ENCODE measurements at regions not wholly inside any gene's neighbourhood (a gene's known extent, or its start where the extent isn't known, plus 50 kb on each side); places are given as distances from the start of the nearest gene placed in this dataset.

GRCh38 chr2:120503206-120503792 lies 157.4 kb downstream of the INHBB start:
- H3K36me3 Mint-ChIP-seq: no peaks in the 10 kb centered on the region
- peaks cover 23% of the 10 kb centered on the region for H3K4me1 Mint-ChIP-seq
- Histone ChIP-seq H3K9ac (no peak overlapping the region), H4K20me1 (ENCODE audit: low read depth) (no peaks in the 10 kb centered on the region), H3K9me3 (ENCODE audit: low read depth) (no peaks in the 10 kb centered on the region), H3K4me1 (no peaks in the 10 kb centered on the region), H3K4me3 (no peak overlapping the region), H3K79me2 (ENCODE audit: low read depth) (no peaks in the 10 kb centered on the region), H3K27me3 (peaks cover 54% of the 10 kb centered on the region), H3K4me2 (no peak overlapping the region), H3K36me3 (no peaks in the 10 kb centered on the region), H3F3A (ENCODE audit: low read depth) (no peaks in the 10 kb centered on the region), H3K27ac (no peak overlapping the region), H2AFZ (replicated peaks) (no peak overlapping the region)
- H3K27me3 Mint-ChIP-seq (ENCODE audit: insufficient read depth, low read depth): peaks cover 16% of the 10 kb centered on the region
- peak overlapping the region; percentile 33 for H3K4me3 Mint-ChIP-seq
- peak overlapping the region; percentile 74 for H3K27ac Mint-ChIP-seq
- no peak for DNase-seq (ENCODE audit: low spot score)
- H3K9me3 Mint-ChIP-seq: peaks cover 2% of the 10 kb centered on the region
- TF ChIP-seq EZH2phosphoT487 (IDR thresholded peaks at IDR 0.05): no peak
- TF ChIP-seq CTCF (IDR thresholded peaks at IDR 0.05): no peak
- TF ChIP-seq EZH2 (IDR thresholded peaks at IDR 0.05): no peak

GRCh38 chr2:120503793-120504571 lies 158.0 kb downstream of the INHBB start:
- H3K27me3 Mint-ChIP-seq (ENCODE audit: insufficient read depth, low read depth): peaks cover 16% of the 10 kb centered on the region
- H3F3A ChIP-seq (ENCODE audit: low read depth): no peaks in the 10 kb centered on the region
- peak overlapping the region; percentile 70 for H3K27ac Mint-ChIP-seq
- H3K4me3 ChIP-seq: no peak overlapping the region
- no peak overlapping the region for H2AFZ ChIP-seq (replicated peaks)
- DNase-seq (ENCODE audit: low spot score): peak; percentile 60
- no peak overlapping the region for H3K9ac ChIP-seq
- H3K27me3 ChIP-seq: peaks cover 49% of the 10 kb centered on the region
- no peaks in the 10 kb centered on the region for H3K79me2 ChIP-seq (ENCODE audit: low read depth)
- no peak overlapping the region for H3K4me2 ChIP-seq
- no peak for TF ChIP-seq EZH2 (IDR thresholded peaks at IDR 0.05)
- no peak for TF ChIP-seq CTCF (IDR thresholded peaks at IDR 0.05)
- no peak for TF ChIP-seq EZH2phosphoT487 (IDR thresholded peaks at IDR 0.05)
- no peaks in the 10 kb centered on the region for H3K9me3 ChIP-seq (ENCODE audit: low read depth)
- H3K9me3 Mint-ChIP-seq: peaks cover 2% of the 10 kb centered on the region
- H3K4me1 Mint-ChIP-seq: peaks cover 29% of the 10 kb centered on the region
- no peaks in the 10 kb centered on the region for H3K36me3 ChIP-seq
- H3K4me1 ChIP-seq: no peaks in the 10 kb centered on the region
- no peaks in the 10 kb centered on the region for H3K36me3 Mint-ChIP-seq
- no peak overlapping the region for H3K27ac ChIP-seq
- H3K4me3 Mint-ChIP-seq: peak overlapping the region; percentile 33
- H4K20me1 ChIP-seq (ENCODE audit: low read depth): no peaks in the 10 kb centered on the region

- Histone ChIP-seq H3K36me3 (no peaks in the 10 kb centered on the region), H3K4me3 (no peak overlapping the region), H3K4me1 (no peaks in the 10 kb centered on the region), H3K79me2 (ENCODE audit: low read depth) (no peaks in the 10 kb centered on the region), H3K4me2 (no peak overlapping the region), H3F3A (ENCODE audit: low read depth) (no peaks in the 10 kb centered on the region), H4K20me1 (ENCODE audit: low read depth) (no peaks in the 10 kb centered on the region), H3K9ac (no peak overlapping the region), H2AFZ (replicated peaks) (no peak overlapping the region), H3K9me3 (ENCODE audit: low read depth) (no peaks in the 10 kb centered on the region), H3K27me3 (peaks cover 44% of the 10 kb centered on the region), H3K27ac (no peak overlapping the region)
- DNase-seq (ENCODE audit: low spot score): no peak
- Mint-ChIP-seq H3K9me3 (peaks cover 2% of the 10 kb centered on the region), H3K27me3 (ENCODE audit: insufficient read depth, low read depth) (peaks cover 17% of the 10 kb centered on the region), H3K4me1 (peaks cover 33% of the 10 kb centered on the region), H3K4me3 (no peak overlapping the region), H3K36me3 (no peaks in the 10 kb centered on the region), H3K27ac (peak overlapping the region; percentile 46)
- TF ChIP-seq EZH2phosphoT487 (IDR thresholded peaks at IDR 0.05) (no peak), CTCF (IDR thresholded peaks at IDR 0.05) (no peak), EZH2 (IDR thresholded peaks at IDR 0.05) (no peak)
Measured at GRCh38 chr2:120504936-120505705, 159.2 kb downstream of the INHBB start.
